ENCODE measurements at regions not wholly inside any gene's neighbourhood (a gene's known extent, or its start where the extent isn't known, plus 50 kb on each side); places are given as distances from the start of the nearest gene placed in this dataset.

- no peak for DNase-seq
Observed at GRCh38 chr10:130807096-130807495, 504.4 kb downstream of the TCERG1L start.

GRCh38 chr10:130807721-130808120, 503.8 kb downstream of the TCERG1L start:
- DNase-seq: no peak

- DNase-seq: no peak
Observed at GRCh38 chr10:130808243-130808642, 503.3 kb downstream of the TCERG1L start.

GRCh38 chr10:130808686-130809085, 502.8 kb downstream of the TCERG1L start:
- DNase-seq: no peak

- DNase-seq: no peak
Observed at GRCh38 chr10:130809181-130809580, 502.3 kb downstream of the TCERG1L start.

- no peak for DNase-seq
Observed at GRCh38 chr10:130809761-130810515, 501.6 kb downstream of the TCERG1L start.

- no peak for DNase-seq
Observed at GRCh38 chr10:130810856-130811255, 500.7 kb downstream of the TCERG1L start.

- no peak for DNase-seq
Observed at GRCh38 chr10:130812381-130813148, 499.0 kb downstream of the TCERG1L start.

- DNase-seq: no peak
Observed at GRCh38 chr10:130814610-130815009, 496.9 kb downstream of the TCERG1L start.

GRCh38 chr10:130816116-130816901, 495.2 kb downstream of the TCERG1L start:
- no peak for DNase-seq

- no peak for DNase-seq
Observed at GRCh38 chr10:130817046-130817624, 494.4 kb downstream of the TCERG1L start.

GRCh38 chr10:130817674-130818073, 493.8 kb downstream of the TCERG1L start:
- DNase-seq: no peak

- DNase-seq: no peak
Observed at GRCh38 chr10:130820880-130821482, 490.5 kb downstream of the TCERG1L start.

- DNase-seq: no peak
Observed at GRCh38 chr10:130824230-130825014, 487.1 kb downstream of the TCERG1L start.

GRCh38 chr10:130833596-130833995, 477.9 kb downstream of the TCERG1L start:
- DNase-seq: no peak

GRCh38 chr10:130834170-130834569, 477.4 kb downstream of the TCERG1L start:
- no peak for DNase-seq

- no peak for DNase-seq
Observed at GRCh38 chr10:130834573-130834972, 476.9 kb downstream of the TCERG1L start.

- DNase-seq: no peak
Observed at GRCh38 chr10:130835068-130835467, 476.5 kb downstream of the TCERG1L start.

GRCh38 chr10:130836344-130836743, 475.2 kb downstream of the TCERG1L start:
- DNase-seq: no peak

GRCh38 chr10:130843051-130843653, 468.4 kb downstream of the TCERG1L start:
- no peak for DNase-seq

GRCh38 chr10:130844310-130844709, 467.2 kb downstream of the TCERG1L start:
- DNase-seq: no peak

Measured in hematopoietic multipotent progenitor cell treated with erythropoietin and hydrocortisone succinate and interleukin-3 and kit ligand, for 6 days (in vitro differentiated cells).